ENCODE measurements at regions not wholly inside any gene's neighbourhood (a gene's known extent, or its start where the extent isn't known, plus 50 kb on each side); places are given as distances from the start of the nearest gene placed in this dataset.

- TF ChIP-seq, protein P1, sequence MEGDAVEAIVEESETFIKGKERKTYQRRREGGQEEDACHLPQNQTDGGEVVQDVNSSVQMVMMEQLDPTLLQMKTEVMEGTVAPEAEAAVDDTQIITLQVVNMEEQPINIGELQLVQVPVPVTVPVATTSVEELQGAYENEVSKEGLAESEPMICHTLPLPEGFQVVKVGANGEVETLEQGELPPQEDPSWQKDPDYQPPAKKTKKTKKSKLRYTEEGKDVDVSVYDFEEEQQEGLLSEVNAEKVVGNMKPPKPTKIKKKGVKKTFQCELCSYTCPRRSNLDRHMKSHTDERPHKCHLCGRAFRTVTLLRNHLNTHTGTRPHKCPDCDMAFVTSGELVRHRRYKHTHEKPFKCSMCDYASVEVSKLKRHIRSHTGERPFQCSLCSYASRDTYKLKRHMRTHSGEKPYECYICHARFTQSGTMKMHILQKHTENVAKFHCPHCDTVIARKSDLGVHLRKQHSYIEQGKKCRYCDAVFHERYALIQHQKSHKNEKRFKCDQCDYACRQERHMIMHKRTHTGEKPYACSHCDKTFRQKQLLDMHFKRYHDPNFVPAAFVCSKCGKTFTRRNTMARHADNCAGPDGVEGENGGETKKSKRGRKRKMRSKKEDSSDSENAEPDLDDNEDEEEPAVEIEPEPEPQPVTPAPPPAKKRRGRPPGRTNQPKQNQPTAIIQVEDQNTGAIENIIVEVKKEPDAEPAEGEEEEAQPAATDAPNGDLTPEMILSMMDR (IDR thresholded peaks at IDR 0.05; ENCODE audit: low read depth, low read length, missing control alignments): no peak
- no peak overlapping the region for H3K4me3 ChIP-seq (ENCODE audit: low read depth, low read length)
- no peak for DNase-seq
- in situ Hi-C loops (cut with HindIII; ENCODE audit: low pct_ligation_motif_present, low sequenced_read_pairs): no loop called here
- H3K36me3 ChIP-seq (replicated peaks): no peaks in the 10 kb centered on the region
- H3K27me3 ChIP-seq (replicated peaks): no peaks in the 10 kb centered on the region
- H3K27ac ChIP-seq: no peak overlapping the region
Observed at GRCh38 chr4:108396900-108397497, 223.4 kb upstream of the RPL34 start.

DNA sequence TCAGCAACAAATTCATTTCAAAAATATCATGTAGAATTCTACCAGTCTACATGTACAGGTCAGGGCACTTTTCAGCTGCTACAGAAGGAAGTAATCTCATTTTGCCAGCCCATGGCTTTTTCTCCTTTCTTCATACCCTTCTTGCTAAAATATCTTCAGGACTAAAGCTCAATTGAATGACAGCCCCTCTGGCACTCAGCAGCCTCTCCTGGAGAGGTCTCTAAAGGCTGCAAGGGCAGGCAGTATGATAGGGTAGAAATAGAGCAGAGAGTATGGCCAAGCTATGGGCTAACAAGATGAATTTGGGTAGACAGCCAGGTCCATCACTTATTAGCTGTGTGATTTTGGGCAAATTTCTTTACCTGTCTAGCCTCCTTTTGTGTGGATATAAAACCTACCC is 224.6 kb upstream of the RPL34 start:
- DNase-seq: no peak
- TF ChIP-seq, protein P1 (IDR thresholded peaks at IDR 0.05; ENCODE audit: low read depth, low read length, missing control alignments): no peak
- no peaks in the 10 kb centered on the region for H3K27me3 ChIP-seq (replicated peaks)
- no peaks in the 10 kb centered on the region for H3K36me3 ChIP-seq (replicated peaks)
- no peak overlapping the region for H3K27ac ChIP-seq
- no peak overlapping the region for H3K4me3 ChIP-seq (ENCODE audit: low read depth, low read length)
- in situ Hi-C loops (cut with HindIII; ENCODE audit: low pct_ligation_motif_present, low sequenced_read_pairs): no loop called here

DNA sequence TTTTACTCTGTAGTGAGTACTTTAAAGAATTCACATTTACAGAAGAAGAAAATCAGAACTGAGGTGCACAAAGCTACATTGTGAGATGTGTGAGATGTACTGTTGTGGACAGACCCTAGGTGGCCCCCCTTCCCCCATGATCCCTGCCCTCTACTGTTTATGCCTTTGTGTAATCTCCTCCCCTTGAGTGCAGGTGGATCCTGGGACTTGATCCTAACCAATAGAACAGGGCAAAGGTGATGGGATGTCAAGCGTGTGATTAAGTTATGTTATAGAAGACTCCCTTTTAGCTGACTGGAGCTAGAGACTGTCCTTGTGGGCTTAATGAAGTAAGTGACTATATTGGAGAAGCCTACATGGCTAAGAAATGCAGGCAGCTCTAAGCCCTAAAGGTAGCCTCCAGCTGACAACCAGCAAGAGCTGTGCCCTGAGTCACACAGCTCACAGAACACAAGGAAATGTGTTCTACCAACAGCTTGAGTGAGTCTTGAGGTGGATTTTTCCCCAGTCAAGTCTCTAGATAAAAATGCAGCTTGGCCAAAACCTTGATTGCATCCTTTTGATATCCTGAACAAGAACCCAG is 225.2 kb upstream of the LEF1 start:
- Histone ChIP-seq H3K27ac (no peak overlapping the region), H3K4me3 (ENCODE audit: low read depth, low read length) (no peak overlapping the region), H3K27me3 (replicated peaks) (no peaks in the 10 kb centered on the region), H3K36me3 (replicated peaks) (no peaks in the 10 kb centered on the region)
- TF ChIP-seq, protein P1 (IDR thresholded peaks at IDR 0.05; ENCODE audit: low read depth, low read length, missing control alignments): no peak
- DNase-seq: no peak
- in situ Hi-C loops (cut with HindIII; ENCODE audit: low pct_ligation_motif_present, low sequenced_read_pairs): no loop called here

DNA sequence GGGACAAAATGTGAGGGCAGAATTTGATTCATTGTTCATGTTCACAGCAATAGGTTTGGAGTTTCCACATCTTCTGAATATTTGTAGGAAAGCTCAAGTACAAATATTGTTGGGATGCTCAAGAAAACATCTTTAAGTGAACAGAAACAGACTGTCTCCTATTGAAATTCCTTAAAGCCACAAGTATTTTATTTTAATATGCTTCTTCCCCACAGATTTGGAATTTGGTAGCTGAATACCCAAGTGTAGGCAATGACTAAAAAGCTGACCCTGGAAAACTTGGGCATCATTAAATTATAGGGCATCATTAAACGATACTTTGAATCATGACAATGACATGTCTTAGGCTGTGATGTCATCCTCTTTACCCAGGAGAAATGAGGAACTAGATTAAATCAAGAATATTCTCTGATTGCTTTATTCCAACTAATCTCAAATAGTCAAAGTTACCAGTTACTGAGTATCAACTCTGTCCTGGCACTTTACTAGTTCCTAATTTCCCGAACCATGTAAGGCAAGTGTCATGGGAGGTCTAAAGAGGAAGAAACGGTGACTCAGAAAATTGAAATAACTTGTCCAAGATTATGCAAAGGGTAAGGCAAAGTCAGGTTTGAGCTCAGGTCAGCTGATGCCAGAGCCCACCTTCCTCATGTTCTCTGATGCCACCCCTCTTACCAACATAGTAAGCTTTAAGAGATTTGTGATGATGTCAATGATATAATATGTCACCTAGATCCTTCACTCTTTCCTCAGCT is 223.1 kb upstream of the LEF1 start:
- H3K36me3 ChIP-seq (replicated peaks): no peaks in the 10 kb centered on the region
- no peak for DNase-seq

GRCh38 chr4:108385076-108385475 is 216.3 kb upstream of the LEF1 start:
- TF ChIP-seq, protein P1 (IDR thresholded peaks at IDR 0.05; ENCODE audit: low read depth, low read length, missing control alignments): no peak
- no peak for DNase-seq
- Histone ChIP-seq H3K27me3 (replicated peaks) (no peaks in the 10 kb centered on the region), H3K36me3 (replicated peaks) (no peaks in the 10 kb centered on the region), H3K4me3 (ENCODE audit: low read depth, low read length) (no peak overlapping the region), H3K27ac (no peak overlapping the region)
- in situ Hi-C loops (cut with HindIII; ENCODE audit: low pct_ligation_motif_present, low sequenced_read_pairs): no loop called here

More for the DNA sequence above, 223.1 kb upstream of the LEF1 start:
- in situ Hi-C loops (cut with HindIII; ENCODE audit: low pct_ligation_motif_present, low sequenced_read_pairs): no loop called here
- TF ChIP-seq, protein P1 (IDR thresholded peaks at IDR 0.05; ENCODE audit: low read depth, low read length, missing control alignments): no peak
- Histone ChIP-seq H3K4me3 (ENCODE audit: low read depth, low read length) (no peak overlapping the region), H3K27me3 (replicated peaks) (no peaks in the 10 kb centered on the region), H3K27ac (no peak overlapping the region)
